ENCODE measurements at regions not wholly inside any gene's neighbourhood (a gene's known extent, or its start where the extent isn't known, plus 50 kb on each side); places are given as distances from the start of the nearest gene placed in this dataset.

- no peaks in the 10 kb centered on the region for H3K9me3 ChIP-seq (ENCODE audit: control extremely low read depth in 1 of 3, control insufficient read depth in 2 of 3, insufficient read depth in 1 of 3, low read length in 2 of 3)
- no peak overlapping the region for H3K27ac Mint-ChIP-seq
- ChIA-PET POLR2A (no interaction called here), CTCF (no interaction called here)
- H3K4me3 ChIP-seq (ENCODE audit: control extremely low read depth in 1 of 5, extremely low read depth in 1 of 5, insufficient read depth in 1 of 5, low read depth in 2 of 5, low read length in 4 of 5), result no peak overlapping the region
- ATAC-seq (ENCODE audit: low read depth) (no peak), DNase-seq (no peak)
- H2AFZ ChIP-seq (ENCODE audit: insufficient read depth, low read depth, low read length, poor library complexity, severe bottlenecking), result no peak overlapping the region
- no peak overlapping the region for H3K4me2 ChIP-seq (replicated peaks; ENCODE audit: low read depth, low read length, poor library complexity, severe bottlenecking)
- H3K27ac ChIP-seq (ENCODE audit: low read length in 2 of 2), result no peak overlapping the region
- H3K36me3 ChIP-seq (replicated peaks in 1 of 2; ENCODE audit: control extremely low read depth in 1 of 2, control insufficient read depth in 1 of 2, extremely low read depth in 1 of 2, insufficient read depth in 2 of 2, low read length in 1 of 2), result no peaks in the 10 kb centered on the region
- TF ChIP-seq CTCF (IDR thresholded peaks at IDR 0.05), result no peak
- TF ChIP-seq EZH2 (IDR thresholded peaks at IDR 0.05; ENCODE audit: borderline replicate concordance, insufficient read depth, low read depth, low read length, poor library complexity, severe bottlenecking), result no peak
- peaks cover 0 to 4% (median 0%) of the 10 kb centered on the region in 4 experiments for H3K27me3 ChIP-seq (replicated peaks in 1 of 4; ENCODE audit: control extremely low read depth in 1 of 4, control insufficient read depth in 3 of 4, insufficient read depth in 4 of 4, low read length in 3 of 4)
- H3K79me2 ChIP-seq (ENCODE audit: control insufficient read depth, insufficient read depth, low read length), result no peaks in the 10 kb centered on the region
- no peak overlapping the region for H3K4me3 Mint-ChIP-seq
- no peaks in the 10 kb centered on the region for H3K4me1 ChIP-seq (ENCODE audit: control insufficient read depth in 2 of 2, insufficient read depth in 2 of 2, low read length in 2 of 2)
- H3K4me1 Mint-ChIP-seq, result no peaks in the 10 kb centered on the region
- intact Hi-C loops (cut with micrococcal nuclease), result loop anchor here (5.0 kb wide), 1 partner anchor 42 kb away; no protein-coding TSS in a partner anchor
- no peaks in the 10 kb centered on the region for H3K9me3 Mint-ChIP-seq (ENCODE audit: insufficient read depth)
- no peaks in the 10 kb centered on the region for H4K20me1 ChIP-seq (ENCODE audit: control insufficient read depth, insufficient read depth, low read length, poor library complexity, severe bottlenecking)
- no peak overlapping the region for H3K9ac ChIP-seq (ENCODE audit: low read length)
- WGBS (ENCODE audit: insufficient coverage), result no CpG with 5 or more reads among the region's 1 CpG
- peaks cover 22% of the 10 kb centered on the region for H3K27me3 Mint-ChIP-seq
Observed at GRCh38 chr10:61110188-61110844, 166.3 kb upstream of the RHOBTB1 start.

- no peak for ATAC-seq (ENCODE audit: low read depth)
- H3K9me3 Mint-ChIP-seq (ENCODE audit: insufficient read depth), result no peaks in the 10 kb centered on the region
- H3K4me1 ChIP-seq (ENCODE audit: control insufficient read depth in 2 of 2, insufficient read depth in 2 of 2, low read length in 2 of 2), result no peaks in the 10 kb centered on the region
- peaks cover 0 to 4% (median 0%) of the 10 kb centered on the region in 4 experiments for H3K27me3 ChIP-seq (replicated peaks in 1 of 4; ENCODE audit: control extremely low read depth in 1 of 4, control insufficient read depth in 3 of 4, insufficient read depth in 4 of 4, low read length in 3 of 4)
- WGBS (ENCODE audit: insufficient coverage), result no CpG with 5 or more reads among the region's 3 CpGs
- H3K27ac ChIP-seq (ENCODE audit: low read length in 2 of 2), result no peak overlapping the region
- no peaks in the 10 kb centered on the region for H3K4me1 Mint-ChIP-seq
- no peak overlapping the region for H3K9ac ChIP-seq (ENCODE audit: low read length)
- no peak overlapping the region for H3K4me2 ChIP-seq (replicated peaks; ENCODE audit: low read depth, low read length, poor library complexity, severe bottlenecking)
- peaks cover 22% of the 10 kb centered on the region for H3K27me3 Mint-ChIP-seq
- no peak overlapping the region for H3K27ac Mint-ChIP-seq
- no peaks in the 10 kb centered on the region for H4K20me1 ChIP-seq (ENCODE audit: control insufficient read depth, insufficient read depth, low read length, poor library complexity, severe bottlenecking)
- POLR2A ChIA-PET, result no interaction called here
- H3K79me2 ChIP-seq (ENCODE audit: control insufficient read depth, insufficient read depth, low read length), result no peaks in the 10 kb centered on the region
- H2AFZ ChIP-seq (ENCODE audit: insufficient read depth, low read depth, low read length, poor library complexity, severe bottlenecking), result no peak overlapping the region
- CTCF ChIA-PET, result no interaction called here
- H3K9me3 ChIP-seq (ENCODE audit: control extremely low read depth in 1 of 3, control insufficient read depth in 2 of 3, insufficient read depth in 1 of 3, low read length in 2 of 3), result no peaks in the 10 kb centered on the region
- no peak for DNase-seq
- TF ChIP-seq EZH2 (IDR thresholded peaks at IDR 0.05; ENCODE audit: borderline replicate concordance, insufficient read depth, low read depth, low read length, poor library complexity, severe bottlenecking) (no peak), CTCF (IDR thresholded peaks at IDR 0.05) (no peak)
- no peaks in the 10 kb centered on the region for H3K36me3 ChIP-seq (replicated peaks in 1 of 2; ENCODE audit: control extremely low read depth in 1 of 2, control insufficient read depth in 1 of 2, extremely low read depth in 1 of 2, insufficient read depth in 2 of 2, low read length in 1 of 2)
- H3K4me3 ChIP-seq (ENCODE audit: control extremely low read depth in 1 of 5, extremely low read depth in 1 of 5, insufficient read depth in 1 of 5, low read depth in 2 of 5, low read length in 4 of 5), result no peak overlapping the region
- intact Hi-C loops (cut with micrococcal nuclease), result no loop called here
- no peak overlapping the region for H3K4me3 Mint-ChIP-seq
Observed at GRCh38 chr10:61108915-61109314, 164.9 kb upstream of the RHOBTB1 start.

All from B cell (primary cell).